ENCODE measurements at regions not wholly inside any gene's neighbourhood (a gene's known extent, or its start where the extent isn't known, plus 50 kb on each side); places are given as distances from the start of the nearest gene placed in this dataset.
"Not testable (repeated sequence)": the region's sequence is repeated elsewhere in the genome, so short reads cannot be mapped to it uniquely, and the experiment has no call there.

- DNase-seq = no peak
These were observed 2104.2 kb downstream of the PCDH7 start for GRCh38 chr4:32824336-32824735.

GRCh38 chr4:32826169-32826568 lies 2106.0 kb downstream of the PCDH7 start:
- DNase-seq = no peak

- no peak for DNase-seq
These were observed 2110.0 kb downstream of the PCDH7 start for GRCh38 chr4:32830160-32830559.

GRCh38 chr4:32831104-32831503 lies 2110.9 kb downstream of the PCDH7 start:
- DNase-seq = no peak

GRCh38 chr4:32840461-32841189 lies 2120.5 kb downstream of the PCDH7 start:
- DNase-seq = no peak

GRCh38 chr4:32841217-32841616 lies 2121.0 kb downstream of the PCDH7 start:
- no peak for DNase-seq

GRCh38 chr4:32847461-32847860 lies 2127.3 kb downstream of the PCDH7 start:
- DNase-seq = no peak

GRCh38 chr4:32855622-32856021 lies 2135.5 kb downstream of the PCDH7 start:
- no peak for DNase-seq

GRCh38 chr4:32858361-32858760 lies 2138.2 kb downstream of the PCDH7 start:
- no peak for DNase-seq

GRCh38 chr4:32858971-32859370 lies 2138.8 kb downstream of the PCDH7 start:
- no peak for DNase-seq

- DNase-seq = no peak
These were observed 2144.7 kb downstream of the PCDH7 start for GRCh38 chr4:32864713-32865351.

- no peak for DNase-seq
These were observed 2156.4 kb downstream of the PCDH7 start for GRCh38 chr4:32876546-32876945.

GRCh38 chr4:32879913-32880312 lies 2159.7 kb downstream of the PCDH7 start:
- no peak for DNase-seq

- no peak for DNase-seq
These were observed 2164.0 kb downstream of the PCDH7 start for GRCh38 chr4:32884198-32884597.

GRCh38 chr4:32890398-32890797 lies 2170.2 kb downstream of the PCDH7 start:
- DNase-seq = no peak

GRCh38 chr4:32909053-32909452 lies 2188.9 kb downstream of the PCDH7 start:
- no peak for DNase-seq

- no peak for DNase-seq
These were observed 2189.6 kb downstream of the PCDH7 start for GRCh38 chr4:32909736-32910135.

- DNase-seq = no peak
These were observed 2197.4 kb downstream of the PCDH7 start for GRCh38 chr4:32917586-32917985.

GRCh38 chr4:32929796-32930699 lies 2209.9 kb downstream of the PCDH7 start:
- peak; percentile 19 for DNase-seq

- DNase-seq = no peak
These were observed 2210.5 kb downstream of the PCDH7 start for GRCh38 chr4:32930700-32931099.

GRCh38 chr4:32931475-32931874 lies 2211.3 kb downstream of the PCDH7 start:
- no peak for DNase-seq

GRCh38 chr4:32932156-32932555 lies 2212.0 kb downstream of the PCDH7 start:
- DNase-seq = no peak

GRCh38 chr4:32939222-32939621 lies 2219.1 kb downstream of the PCDH7 start:
- not testable (repeated sequence) for DNase-seq

- DNase-seq = no peak
These were observed 2230.7 kb downstream of the PCDH7 start for GRCh38 chr4:32950866-32951265.

Data from right hindlimb (tissue), 1 donor.